SIG-M5 treated with dmso at 0.1 percent for 504 hours (cell line): ENCODE measurements at regions not wholly inside any gene's neighbourhood (a gene's known extent, or its start where the extent isn't known, plus 50 kb on each side); places are given as distances from the start of the nearest gene placed in this dataset.

Source experiments
- DNase-seq: peaks from one replicate; lab custom pipeline; 2025; ENCODE audit not compliant: unreplicated experiment; lab: John Stamatoyannopoulos, UW

- DNase-seq, result peak; percentile 84
Measured at GRCh38 chr1:181142096-181142958, 53.8 kb downstream of the IER5 start.

- no peak for DNase-seq
Measured at GRCh38 chr1:181143102-181143859, 54.8 kb downstream of the IER5 start.

- no peak for DNase-seq
Measured at GRCh38 chr1:181144238-181144637, 55.7 kb downstream of the IER5 start.

- no peak for DNase-seq
Measured at GRCh38 chr1:181148636-181149035, 60.1 kb downstream of the IER5 start.

GRCh38 chr1:181149326-181150125, 61.0 kb downstream of the IER5 start:
- peak; percentile 18 for DNase-seq

GRCh38 chr1:181150273-181150672, 61.8 kb downstream of the IER5 start:
- DNase-seq, result no peak

- DNase-seq, result no peak
Measured at GRCh38 chr1:181150842-181151241, 62.3 kb downstream of the IER5 start.

GRCh38 chr1:181151378-181152326, 63.2 kb downstream of the IER5 start:
- peak; percentile 47 for DNase-seq

- DNase-seq, result peak; percentile 96
Measured at GRCh38 chr1:181152892-181153633, 64.6 kb downstream of the IER5 start.

GRCh38 chr1:181153634-181153961, 65.1 kb downstream of the IER5 start:
- no peak for DNase-seq

- DNase-seq, result no peak
Measured at GRCh38 chr1:181155339-181155738, 66.8 kb downstream of the IER5 start.

GRCh38 chr1:181159451-181160140, 71.1 kb downstream of the IER5 start:
- DNase-seq, result no peak

GRCh38 chr1:181160322-181160721, 71.8 kb downstream of the IER5 start:
- no peak for DNase-seq

GRCh38 chr1:181160998-181161870, 72.7 kb downstream of the IER5 start:
- peak; percentile 67 for DNase-seq

- DNase-seq, result no peak
Measured at GRCh38 chr1:181163662-181164061, 75.2 kb downstream of the IER5 start.

GRCh38 chr1:181166377-181167196, 78.1 kb downstream of the IER5 start:
- peak; percentile 93 for DNase-seq

GRCh38 chr1:181169281-181169865, 80.9 kb downstream of the IER5 start:
- DNase-seq, result no peak
